GM18907 (cell line): ENCODE measurements at regions not wholly inside any gene's neighbourhood (a gene's known extent, or its start where the extent isn't known, plus 50 kb on each side); places are given as distances from the start of the nearest gene placed in this dataset.

Experiments
- ATAC-seq: cut with Tn5 transposase; IDR thresholded peaks from one replicate; pipeline ENCODE4 v1.9.1; 2021; ENCODE audit warnings: mild to moderate bottlenecking, moderate library complexity; ENCODE audit not compliant: unreplicated experiment

DNA sequence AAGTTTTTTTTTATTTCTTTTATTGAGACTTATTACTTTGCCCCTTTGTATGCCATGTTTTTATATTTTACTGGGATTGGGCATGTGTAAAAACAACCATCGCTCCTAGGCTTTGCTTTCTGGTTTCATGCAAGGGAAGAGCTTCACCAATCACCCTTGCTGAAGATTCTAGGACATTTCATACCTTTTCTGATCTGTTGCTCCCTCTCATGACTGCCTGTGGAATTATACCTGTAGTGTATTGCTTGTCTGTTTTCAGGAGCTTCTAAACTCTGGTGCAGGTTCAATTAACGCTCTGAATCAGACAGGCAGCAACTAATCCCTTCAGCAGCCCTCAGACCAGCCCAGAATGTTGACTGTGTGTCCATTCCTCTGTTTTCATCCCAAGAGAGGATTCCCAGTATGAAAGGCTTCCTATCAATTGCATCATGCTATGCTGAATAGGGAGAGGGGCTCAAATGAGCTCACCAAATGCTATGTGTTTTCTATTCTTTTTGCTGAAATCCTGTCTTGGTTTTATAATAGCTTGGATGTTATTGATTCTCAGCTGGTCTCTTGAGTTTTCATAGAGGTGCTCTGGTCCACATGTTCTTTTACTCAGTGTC is 572.9 kb upstream of the CDH6 start:
- ATAC-seq, result no peak

GRCh38 chr5:30608501-30608900 is 585.0 kb upstream of the CDH6 start:
- no peak for ATAC-seq

DNA sequence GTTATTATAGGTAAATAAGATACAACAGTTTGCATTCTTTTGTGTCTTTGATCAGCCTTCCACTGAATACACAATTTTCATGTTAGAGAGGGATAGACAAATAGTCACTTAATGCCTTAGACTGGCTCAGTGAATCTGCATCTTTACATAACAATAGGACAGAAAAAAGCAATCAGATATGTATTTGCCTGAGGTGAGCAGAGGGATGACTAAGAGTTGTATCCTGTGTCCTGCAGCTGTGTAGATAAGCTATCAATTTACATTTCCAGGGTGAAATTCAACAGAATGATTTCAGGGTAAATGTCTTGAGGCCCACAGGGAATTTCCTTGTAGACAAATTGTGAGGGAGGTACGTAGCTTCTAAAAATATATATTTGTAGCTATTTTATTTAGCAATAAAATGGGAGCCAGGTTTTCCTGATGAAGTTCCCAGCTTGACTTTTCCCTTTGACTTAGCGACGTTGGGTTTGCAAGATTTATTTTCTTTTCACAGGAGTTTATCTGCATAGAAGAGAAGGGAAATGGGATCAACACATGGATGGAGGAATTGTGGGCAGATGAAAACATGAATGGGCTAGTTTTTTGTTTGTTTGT is 586.1 kb upstream of the CDH6 start:
- no peak for ATAC-seq

DNA sequence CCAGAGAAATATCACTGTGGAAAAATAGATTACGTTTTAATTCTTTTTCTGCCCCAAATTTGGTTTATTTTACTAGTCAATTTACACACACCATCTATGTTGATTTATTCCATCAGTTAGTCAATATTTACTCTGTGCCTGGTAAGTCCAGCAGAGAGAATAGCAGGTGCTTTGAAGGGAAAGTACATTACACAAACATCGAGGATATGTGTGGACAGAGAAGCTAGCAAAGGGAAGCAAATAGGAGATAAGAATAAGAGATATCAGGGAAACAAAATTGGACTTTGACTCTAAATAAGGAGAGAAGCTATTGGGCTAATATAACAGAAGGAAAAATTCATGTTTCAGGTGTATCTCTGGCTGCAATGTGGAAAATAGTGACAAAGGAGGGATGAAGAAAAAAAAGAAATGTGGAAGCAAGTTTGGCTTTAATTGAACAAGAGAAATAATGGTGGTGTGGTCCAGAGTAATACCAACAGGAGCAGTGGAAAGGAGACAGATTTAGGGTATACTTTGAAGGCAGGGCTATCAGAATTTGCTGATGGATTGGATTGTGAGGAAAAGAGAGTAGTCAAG is 587.7 kb upstream of the CDH6 start:
- ATAC-seq, result no peak

DNA sequence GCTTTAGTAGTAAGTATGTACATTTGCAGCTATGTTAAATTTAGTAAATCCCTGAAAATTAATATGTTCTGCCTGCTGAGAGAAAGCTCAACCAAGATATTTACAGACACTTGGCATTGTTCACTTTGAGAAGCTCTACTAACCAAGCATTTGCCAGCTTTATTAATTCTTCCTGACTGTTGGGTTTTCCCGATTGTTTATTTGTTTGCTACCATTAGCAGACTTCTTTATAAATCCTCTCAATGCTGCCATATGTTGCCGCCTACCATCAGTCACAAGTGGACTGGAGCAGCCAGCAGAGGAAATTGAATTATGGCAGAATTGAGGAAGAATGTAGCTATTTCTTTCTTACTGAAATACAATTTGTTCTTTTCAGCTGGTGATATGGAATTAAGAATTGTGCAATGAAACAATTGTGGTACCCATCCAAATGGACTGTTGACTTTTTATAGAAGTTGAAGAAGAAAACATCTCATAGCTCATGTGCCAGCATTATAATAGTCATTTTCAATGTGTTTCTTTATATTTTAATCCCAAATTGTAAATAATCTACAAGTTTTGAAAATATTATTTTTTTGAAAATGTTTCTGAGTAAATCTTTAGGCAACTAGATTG is 588.7 kb upstream of the CDH6 start:
- no peak for ATAC-seq

DNA sequence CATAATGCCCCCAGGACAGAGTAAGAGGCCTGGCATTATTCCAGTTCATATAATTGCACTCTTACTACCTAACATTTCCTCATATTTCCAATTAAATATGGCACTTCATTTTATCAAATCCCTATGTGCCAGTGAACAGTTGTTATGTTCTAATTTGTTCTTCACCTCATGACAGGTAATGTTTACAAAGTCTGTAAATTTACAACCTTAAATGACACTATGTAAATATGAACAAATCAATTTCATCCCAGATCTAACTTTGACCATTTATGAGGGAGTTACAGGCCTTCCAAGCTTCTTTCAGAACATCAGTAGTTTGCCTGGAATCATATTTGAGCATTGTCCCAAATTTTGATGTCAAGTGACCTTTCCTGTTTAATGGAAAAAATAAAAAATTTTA is 592.6 kb upstream of the CDH6 start:
- no peak for ATAC-seq

DNA sequence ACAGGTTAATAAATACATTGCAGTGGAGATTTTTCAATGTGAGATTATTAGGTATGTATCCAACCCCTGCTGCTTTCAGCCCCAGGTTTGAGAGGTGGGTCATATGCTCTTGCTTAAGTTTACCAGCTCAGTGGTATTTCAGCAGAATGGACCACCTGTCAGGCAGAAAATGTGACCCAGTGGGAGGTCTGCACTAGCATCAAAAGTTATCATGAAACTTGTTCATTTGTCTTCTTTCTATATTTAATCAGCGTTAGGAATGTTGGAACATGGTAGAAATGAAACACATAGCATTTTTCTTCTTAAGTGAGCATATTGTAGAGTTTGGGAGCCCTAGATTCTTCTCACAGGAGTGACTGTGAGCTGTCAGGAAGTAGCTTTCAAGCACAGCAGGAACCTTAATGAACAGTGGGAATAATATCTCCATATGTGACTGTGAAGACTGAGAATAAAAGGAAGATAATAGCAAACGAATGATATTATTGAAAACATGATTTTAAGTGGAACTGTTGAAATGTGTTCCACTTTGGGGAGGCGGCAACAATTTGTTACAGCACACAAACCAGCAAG is 596.9 kb upstream of the CDH6 start:
- ATAC-seq, result no peak

GRCh38 chr5:30594331-30594730 is 599.2 kb upstream of the CDH6 start:
- ATAC-seq, result no peak

GRCh38 chr5:30592833-30593232 is 600.7 kb upstream of the CDH6 start:
- ATAC-seq, result no peak

- no peak for ATAC-seq
These were observed 612.1 kb upstream of the CDH6 start for GRCh38 chr5:30581198-30581935.

DNA sequence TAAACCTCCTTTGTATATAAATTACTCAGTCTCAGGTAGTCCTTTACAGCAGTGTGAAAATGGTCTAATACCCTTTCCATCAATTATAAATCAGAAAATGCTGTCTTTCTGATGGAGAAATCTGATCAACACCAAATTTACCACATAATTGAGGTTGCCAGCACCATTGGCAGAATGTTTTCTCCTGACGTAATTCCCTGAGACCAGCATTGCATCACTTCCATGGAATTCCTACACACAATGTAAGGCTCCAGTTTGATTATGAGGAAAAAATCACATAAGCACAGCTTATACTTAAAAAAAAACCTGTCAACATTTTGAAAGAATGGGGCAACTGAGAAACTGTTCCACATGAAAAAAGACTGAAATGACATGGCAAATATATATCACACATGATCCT is 618.7 kb upstream of the CDH6 start:
- no peak for ATAC-seq

DNA sequence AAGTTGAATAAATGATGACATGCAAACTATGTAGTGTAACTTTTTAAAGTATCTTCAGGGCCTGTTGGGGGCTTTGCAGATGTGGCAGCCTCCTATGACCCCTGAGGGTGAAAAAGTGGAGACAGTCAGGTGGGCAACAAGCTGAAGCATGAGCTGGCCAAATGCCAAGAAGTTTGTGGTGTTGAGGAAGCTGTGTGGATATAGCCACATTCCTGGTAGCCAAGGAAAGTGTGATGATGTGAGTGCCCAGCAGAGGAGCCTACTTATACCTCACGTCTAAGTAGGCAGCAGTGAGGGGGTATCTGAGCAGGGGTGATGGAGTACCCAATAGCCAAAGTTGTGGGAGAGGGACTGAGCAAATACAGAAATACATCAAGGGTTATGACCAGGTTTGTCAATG is 621.2 kb upstream of the CDH6 start:
- no peak for ATAC-seq

DNA sequence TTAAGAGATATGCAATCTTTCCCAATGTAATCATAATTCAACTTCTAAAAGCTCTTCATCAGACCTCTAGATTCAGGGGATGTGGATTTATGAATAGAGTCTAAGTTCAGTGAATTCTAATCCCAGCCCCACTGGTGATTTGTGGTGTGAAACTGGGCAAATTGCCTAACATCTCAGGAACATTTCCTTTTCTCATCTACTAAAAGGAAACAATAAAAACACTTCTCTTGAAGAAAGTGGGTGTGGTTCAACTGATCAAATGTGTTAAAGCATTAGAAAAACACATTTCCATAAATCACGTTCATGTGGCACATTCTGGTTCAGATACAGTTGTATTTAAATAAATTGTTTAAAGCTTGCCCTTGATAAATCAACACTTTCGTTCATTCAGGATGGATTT is 631.7 kb upstream of the CDH6 start:
- ATAC-seq, result no peak

GRCh38 chr5:30551618-30552017 is 641.9 kb upstream of the CDH6 start:
- ATAC-seq, result no peak

DNA sequence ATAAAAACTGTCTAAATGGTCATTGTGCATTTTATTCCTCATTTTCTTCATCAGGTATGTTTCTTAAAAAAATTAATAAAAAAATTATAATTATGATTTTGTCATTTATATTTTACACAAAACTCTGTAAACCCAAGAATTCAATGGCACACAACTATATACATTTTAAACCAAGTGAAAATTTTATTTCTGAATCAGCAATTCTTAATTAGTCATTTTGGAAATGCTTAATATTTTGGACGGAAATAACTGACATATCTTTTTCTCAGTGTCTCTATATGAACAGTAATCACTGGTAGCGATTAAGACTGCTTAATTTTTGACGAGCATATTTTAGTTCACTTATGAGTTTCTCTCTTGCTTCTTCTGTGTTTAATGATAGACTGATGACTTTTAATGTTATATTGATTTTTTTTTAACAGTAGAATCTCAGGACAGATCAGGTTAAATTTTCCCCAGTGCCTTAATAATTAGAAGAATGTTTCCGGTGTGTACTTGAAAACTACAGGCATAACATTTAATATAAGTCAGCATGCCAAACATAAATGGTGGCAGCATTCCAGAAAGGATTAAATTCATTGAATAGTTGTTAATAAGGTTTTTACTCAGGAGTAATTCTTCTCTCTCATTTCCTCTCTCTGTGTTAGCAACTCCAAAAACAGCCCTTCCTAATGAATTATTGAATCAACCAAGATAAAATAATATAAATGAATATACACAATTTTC is 644.7 kb upstream of the CDH6 start:
- no peak for ATAC-seq

GRCh38 chr5:30540150-30540549 is 653.3 kb upstream of the CDH6 start:
- no peak for ATAC-seq

GRCh38 chr5:30539004-30539634 is 654.4 kb upstream of the CDH6 start:
- ATAC-seq, result no peak

- no peak for ATAC-seq
These were observed 668.1 kb upstream of the CDH6 start for GRCh38 chr5:30525353-30525752.

GRCh38 chr5:30524428-30524827 is 669.1 kb upstream of the CDH6 start:
- ATAC-seq, result no peak

- no peak for ATAC-seq
These were observed 670.4 kb upstream of the CDH6 start for GRCh38 chr5:30523061-30523460.
